ENCODE measurements at regions not wholly inside any gene's neighbourhood (a gene's known extent, or its start where the extent isn't known, plus 50 kb on each side); places are given as distances from the start of the nearest gene placed in this dataset.

- no peak for DNase-seq
Observed at GRCh38 chr9:91024841-91025240, 223.2 kb downstream of the SYK start.

DNA sequence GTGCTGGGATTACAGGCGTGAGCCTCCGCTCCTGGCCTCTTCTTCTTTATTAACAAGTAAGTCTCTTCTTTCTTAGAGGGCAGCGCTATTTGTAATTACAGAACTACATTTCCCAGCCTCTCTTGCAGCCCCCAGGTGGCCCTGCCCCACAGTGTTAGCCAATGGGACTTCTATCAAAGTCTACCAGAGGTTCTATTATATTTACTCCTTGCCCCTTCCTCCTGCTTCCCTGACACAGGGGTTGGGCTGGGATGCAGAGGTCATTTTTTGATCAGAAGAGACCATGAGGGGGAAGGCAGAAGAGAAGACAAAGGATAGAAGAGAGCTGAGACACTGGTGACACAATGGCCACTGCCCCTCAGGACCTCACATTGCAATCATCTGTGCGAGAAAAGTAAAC is 224.2 kb downstream of the SYK start:
- no peak for DNase-seq

DNA sequence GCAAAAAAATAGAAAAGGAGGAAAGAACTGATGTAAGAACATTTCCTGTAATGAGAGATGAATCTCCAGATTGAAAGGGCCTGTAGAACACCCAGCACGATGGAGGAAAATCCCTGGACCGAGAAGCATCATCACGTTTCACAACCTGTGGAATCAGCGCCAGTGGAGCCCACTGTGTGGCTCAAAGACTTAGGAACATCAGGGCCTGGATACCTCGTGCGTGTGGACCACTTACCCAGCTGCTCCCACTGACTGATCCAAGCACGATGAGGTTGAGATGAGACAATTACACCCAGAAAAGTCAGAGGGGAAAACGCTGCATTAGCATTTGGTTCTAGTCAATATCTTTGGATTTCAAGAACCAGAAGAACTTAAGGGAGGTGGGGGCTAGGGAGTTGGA is 224.6 kb downstream of the SYK start:
- no peak for DNase-seq

- DNase-seq: no peak
Observed at GRCh38 chr9:91027005-91027404, 225.4 kb downstream of the SYK start.

- DNase-seq: no peak
Observed at GRCh38 chr9:91028166-91028827, 226.7 kb downstream of the SYK start.

DNA sequence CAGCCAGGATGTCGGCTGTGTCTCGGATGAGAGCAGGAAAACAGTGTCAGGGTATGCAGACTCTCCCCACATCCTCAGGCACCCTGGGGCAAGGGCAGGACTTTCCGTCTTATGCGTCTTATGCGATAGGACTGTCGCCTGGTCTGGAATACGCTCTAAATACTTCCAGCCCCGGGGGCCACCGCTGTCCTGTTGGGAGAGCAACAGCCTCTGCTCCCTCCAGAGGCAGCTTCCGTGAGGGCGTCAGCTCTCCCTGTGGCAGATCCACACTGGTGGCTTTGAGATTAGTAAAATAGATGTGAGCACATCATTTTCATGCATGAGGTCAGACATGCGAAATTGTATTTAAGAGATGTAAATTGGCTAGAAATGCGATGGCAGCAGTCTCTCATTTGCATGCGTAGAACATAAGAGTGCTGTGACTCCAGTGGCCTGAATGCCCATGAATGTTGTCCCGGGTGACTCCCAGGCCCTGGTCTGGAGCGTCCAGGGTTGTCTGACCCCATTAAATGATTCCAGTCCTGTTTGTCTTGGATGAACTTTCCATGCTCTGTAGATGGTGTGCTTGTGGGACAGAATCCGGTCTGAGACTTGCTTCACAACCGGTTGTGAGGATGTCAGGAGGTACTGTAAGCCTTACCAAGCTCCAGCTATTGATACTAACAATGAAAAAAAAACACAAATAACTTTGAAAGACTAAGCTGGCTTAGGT is 228.2 kb downstream of the SYK start:
- peak; percentile 26 for DNase-seq

DNA sequence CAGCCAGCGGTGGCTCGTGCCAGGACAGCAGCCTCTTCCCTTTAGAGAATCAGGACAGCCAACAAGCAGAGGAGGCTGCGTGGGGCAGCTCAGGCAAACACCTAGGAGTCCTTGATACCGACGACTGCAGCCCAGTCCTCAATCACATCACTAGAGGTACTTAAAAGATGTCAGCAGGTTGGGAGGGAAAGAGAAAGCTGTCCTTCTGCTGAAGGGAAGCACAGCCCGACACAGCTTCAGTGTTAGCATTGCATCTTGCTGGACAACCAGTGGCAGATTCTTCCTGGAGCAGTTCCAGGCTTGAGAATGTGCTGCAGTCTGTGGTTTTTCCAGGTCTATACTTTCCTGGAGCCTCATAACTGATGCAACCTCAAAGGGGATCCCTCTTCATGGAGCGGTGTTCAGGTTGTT is 230.5 kb downstream of the SYK start:
- DNase-seq: no peak

DNA sequence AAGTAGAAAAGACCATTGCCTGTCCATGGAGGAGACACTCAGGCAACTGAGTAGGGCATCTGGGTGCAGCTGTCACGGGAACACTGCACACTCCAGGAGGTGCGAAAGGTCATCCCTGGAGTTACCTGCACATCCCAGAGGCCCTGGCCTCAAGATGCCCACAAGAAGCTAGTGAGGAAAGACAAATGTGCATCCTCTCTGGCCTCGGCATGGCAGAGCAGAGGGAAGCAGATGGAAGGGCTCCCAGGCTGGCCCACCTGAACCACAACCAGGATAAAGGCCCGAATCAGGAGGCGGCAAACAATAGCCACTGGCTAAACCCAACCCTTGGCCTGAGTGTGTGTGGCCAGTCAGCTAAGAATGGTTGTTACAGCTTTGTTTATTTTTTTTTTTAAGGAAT is 231.7 kb downstream of the SYK start:
- DNase-seq: no peak

DNA sequence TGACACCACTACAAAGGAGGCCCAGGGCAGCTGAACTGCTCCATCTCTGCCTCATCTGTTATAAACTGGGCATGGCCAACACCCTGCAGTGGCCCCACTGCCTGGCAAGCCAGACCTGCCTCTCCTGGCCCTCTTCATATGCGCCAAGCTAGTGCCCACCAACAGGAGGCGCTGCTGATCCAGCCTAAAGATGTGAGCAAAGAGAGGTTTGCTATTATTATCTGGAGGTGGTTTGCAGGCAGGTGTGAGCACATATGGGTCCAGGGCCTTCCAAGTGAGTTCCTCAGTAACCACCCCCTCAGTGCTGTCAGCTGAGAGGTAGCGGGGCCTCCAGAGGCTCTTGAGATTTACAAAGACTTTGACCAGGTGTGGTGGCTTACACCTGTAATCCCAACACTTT is 232.2 kb downstream of the SYK start:
- DNase-seq: peak; percentile 24

DNA sequence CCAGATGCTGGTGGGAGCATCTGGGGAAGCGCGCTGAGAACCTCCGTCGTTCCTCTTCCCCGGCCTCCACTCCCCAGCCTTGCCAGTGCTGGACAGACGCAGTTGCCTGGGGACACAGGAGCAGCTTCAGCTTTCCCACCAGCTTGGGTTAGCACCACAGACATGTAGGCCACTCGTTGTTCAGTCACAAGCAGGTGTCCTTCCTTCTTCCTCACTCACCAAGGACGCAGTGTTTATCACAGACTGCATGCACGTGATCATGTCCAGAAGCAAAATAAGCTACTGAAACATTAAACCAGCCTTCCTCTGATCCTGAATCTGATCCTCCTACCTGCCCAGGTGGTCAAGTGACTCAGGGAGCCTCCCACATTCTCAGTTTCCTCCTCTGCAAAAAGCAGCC is 232.9 kb downstream of the SYK start:
- DNase-seq: peak; percentile 30

GRCh38 chr9:91034976-91035824 is 233.6 kb downstream of the SYK start:
- DNase-seq: no peak

- DNase-seq: peak; percentile 72
Observed at GRCh38 chr9:91035825-91036208, 234.2 kb downstream of the SYK start.

DNA sequence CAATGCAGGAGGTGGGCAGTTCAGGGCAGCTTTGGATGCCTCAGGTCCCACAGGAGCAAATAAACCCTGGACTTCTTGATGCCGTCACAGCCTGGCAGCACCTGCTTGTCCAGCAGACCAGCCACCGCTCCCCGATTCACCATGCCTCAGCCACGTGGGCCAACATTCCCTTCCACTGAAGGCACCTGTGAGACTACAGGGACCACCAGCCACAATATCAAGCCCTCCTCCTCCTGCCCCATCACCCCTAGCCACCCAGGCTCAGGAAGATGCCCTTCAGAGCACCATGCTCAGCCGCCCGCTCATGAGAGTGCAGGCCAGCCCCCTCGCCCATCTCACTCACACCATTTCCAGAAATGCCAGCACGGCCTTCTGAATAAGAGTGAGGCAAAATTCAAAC is 234.7 kb downstream of the SYK start:
- peak; percentile 79 for DNase-seq

DNA sequence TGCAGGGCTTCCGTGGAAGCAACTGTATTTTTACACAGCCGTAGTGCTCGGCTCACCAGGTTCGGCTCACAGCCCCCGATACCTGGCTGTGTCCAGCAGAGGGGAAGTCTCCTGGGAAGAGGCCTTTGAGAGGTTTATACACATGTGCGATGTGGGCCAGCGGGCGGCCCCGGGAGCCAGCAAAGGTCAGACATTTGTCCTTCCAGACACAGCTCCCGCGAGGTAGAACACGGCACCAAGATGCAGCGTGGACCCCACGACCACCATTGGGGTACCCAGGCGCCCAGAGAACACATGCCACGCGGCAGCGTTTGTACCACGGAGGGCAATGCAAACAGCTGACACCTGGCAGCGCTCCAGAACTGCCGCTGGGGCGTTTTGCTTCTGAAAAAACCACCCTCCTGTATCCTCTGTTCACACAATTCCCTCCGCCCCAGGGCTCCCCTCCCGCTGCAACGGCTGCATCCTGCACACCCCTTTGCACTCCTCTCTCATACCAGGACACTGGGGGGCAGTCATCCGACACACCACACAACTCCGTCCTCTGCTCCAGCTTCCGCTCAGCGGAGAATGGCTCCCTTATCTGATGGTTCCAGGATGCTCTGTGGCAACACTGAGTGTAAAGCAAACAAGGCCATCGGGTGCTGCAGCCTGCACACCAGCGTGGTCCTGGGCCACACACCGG is 235.3 kb downstream of the SYK start:
- peak; percentile 94 for DNase-seq

- peak; percentile 75 for DNase-seq
Observed at GRCh38 chr9:91037511-91038482, 236.2 kb downstream of the SYK start.

DNA sequence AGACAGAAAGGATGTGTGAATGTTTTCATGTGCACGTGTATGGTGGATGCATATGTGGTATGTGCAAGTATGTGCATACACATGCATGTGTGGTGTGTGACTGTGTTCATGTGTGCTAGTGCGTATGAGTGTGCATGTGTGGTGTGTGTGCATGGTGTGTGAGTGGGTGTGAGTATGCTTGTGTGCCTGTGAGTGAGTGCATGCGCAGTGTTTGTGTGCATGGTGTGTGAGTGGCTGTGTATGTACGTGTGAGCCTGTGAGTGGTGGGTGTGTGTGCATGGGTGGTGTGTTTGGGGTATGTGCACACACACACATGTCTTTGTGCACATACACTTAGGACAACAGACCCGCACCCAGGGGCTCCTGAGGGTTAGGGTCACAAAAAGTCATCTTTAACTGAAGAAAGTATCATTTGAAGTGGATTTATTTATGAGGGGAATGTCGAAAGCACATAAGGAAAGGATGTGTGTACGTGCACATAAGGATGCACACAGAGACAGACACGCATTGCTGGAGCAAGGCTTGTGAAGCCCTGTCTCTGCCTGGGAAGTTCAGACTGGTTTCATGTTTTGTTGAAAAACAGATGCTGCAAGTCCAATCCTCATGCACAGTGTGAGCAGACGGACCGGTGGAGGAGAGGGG is 237.0 kb downstream of the SYK start:
- no peak for DNase-seq

- DNase-seq: no peak
Observed at GRCh38 chr9:91039125-91039834, 237.7 kb downstream of the SYK start.

DNA sequence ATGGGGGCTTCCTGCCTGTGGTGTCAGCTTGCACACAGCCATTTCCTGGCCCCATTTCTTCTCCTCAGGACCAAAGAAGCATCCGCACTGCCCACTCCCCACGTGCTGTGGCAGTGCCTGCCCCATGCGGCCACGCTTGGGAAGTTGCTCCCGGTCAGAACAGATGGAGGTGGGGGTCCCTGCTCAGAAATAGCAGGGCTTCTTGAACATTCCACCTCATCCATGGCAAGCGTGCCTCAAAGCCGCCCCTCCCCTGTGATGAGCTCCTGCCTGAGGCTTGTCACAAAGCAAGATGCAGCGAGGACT is 238.2 kb downstream of the SYK start:
- DNase-seq: no peak

DNA sequence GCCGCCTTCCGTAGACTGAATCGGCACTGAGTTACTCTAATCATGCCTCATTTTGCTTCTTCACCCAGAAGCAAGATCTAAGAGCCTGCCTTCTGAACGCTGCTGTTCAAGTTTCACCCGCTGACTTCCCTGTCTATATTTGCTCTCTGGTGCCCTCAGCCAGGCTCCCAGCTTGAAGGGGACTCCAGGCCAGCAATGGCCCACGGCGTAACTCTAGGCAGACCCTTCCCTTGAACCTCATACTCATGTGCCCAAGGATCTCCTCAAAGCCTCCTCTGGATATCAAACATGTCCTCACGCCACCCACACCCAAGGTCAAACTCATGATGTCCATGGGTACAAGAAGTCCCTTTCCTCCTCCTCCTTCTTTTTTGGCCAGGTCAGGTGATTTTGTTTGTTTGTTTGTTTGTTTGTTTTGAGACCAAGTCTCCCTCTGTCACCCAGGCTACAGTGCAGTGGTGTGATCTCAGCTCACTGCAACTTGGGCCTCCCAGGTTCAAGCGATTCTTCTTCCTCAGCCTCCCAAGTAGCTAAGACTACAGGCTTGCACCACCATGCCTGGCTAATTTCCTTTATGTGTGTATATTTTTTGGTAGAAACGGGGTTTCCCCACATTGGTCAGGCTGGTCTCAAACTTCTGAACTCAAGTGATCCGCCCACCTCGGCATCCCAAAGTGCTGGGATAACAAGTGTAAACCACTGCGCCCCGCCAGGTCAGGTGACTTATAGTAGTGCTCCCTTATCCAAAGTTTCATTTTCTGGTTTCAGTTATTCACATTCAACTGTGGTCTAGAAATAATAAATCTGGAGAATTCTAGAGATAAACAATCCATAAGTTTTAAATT is 239.0 kb downstream of the SYK start:
- DNase-seq: no peak

GRCh38 chr9:91042024-91042423 is 240.4 kb downstream of the SYK start:
- DNase-seq: no peak

All from DMS53 (cell line).